Activated T-helper 1 cell treated with anti-CD3 and anti-CD28 coated beads, Interleukin-12 subunit alpha, Interleukin-12 subunit beta, Interleukin-2, Interleukin-4 antibody, amounts not matched to agents 30 ng/mL and 10 ng/mL and 1 ng/mL, durations not matched to agents 14 hours and 24 hours and 36 hours (primary cell): ENCODE measurements at regions not wholly inside any gene's neighbourhood (a gene's known extent, or its start where the extent isn't known, plus 50 kb on each side); places are given as distances from the start of the nearest gene placed in this dataset.

Source experiments
- DNase-seq: peaks from one replicate; pipeline ENCODE4 v3.0.0; 2021; ENCODE audit warnings: low spot score
- H3K27ac Mint-ChIP-seq: one replicate; pipeline ENCODE4 v1.8.0; 2021; ENCODE audit warnings: mild to moderate bottlenecking, mixed read lengths
- H3K27me3 Mint-ChIP-seq: one replicate; pipeline ENCODE4 v1.8.0; 2022; ENCODE audit warnings: mild to moderate bottlenecking, moderate library complexity, mixed read lengths; ENCODE audit not compliant: insufficient read depth
- H3K36me3 Mint-ChIP-seq: one replicate; pipeline ENCODE4 v1.8.0; 2021; ENCODE audit warnings: low read depth, mixed read lengths
- H3K4me1 Mint-ChIP-seq: one replicate; pipeline ENCODE4 v1.8.0; 2021; ENCODE audit warnings: low read depth, mixed read lengths
- H3K4me3 Mint-ChIP-seq: one replicate; pipeline ENCODE4 v1.8.0; 2021; ENCODE audit warnings: mild to moderate bottlenecking, moderate library complexity, mixed read lengths
- H3K9me3 Mint-ChIP-seq: one replicate; pipeline ENCODE4 v1.8.0; 2021; ENCODE audit warnings: mixed read lengths
- intact Hi-C: fragments of 100-400 bp; cut with micrococcal nuclease; formaldehyde crosslinking; loops from one replicate; pipeline ENCODE4 v1.15.1; 2024

DNA sequence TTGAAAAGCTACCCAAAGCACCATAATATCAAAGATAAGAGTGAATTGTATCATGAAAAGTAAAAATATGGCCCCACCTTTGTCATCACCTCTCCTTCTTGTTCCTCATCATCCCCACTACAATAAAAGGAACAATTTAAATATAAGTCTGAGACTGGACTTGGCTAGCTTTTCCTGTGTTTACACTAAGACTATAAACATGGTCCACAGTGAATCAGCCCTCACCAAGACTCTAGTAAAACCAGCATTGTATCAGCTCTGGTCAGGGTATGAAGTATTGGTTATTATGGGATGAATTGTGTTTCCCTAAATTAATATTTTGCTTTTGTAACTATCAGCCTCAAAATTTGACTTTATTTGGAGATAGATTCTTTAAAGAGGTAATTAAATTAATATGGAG lies 105.4 kb downstream of the SLC25A46 start:
- intact Hi-C loops = no loop called here
- H3K27me3 Mint-ChIP-seq = no peaks in the 10 kb centered on the region
- H3K27ac Mint-ChIP-seq = no peak overlapping the region
- no peaks in the 10 kb centered on the region for H3K9me3 Mint-ChIP-seq
- H3K4me3 Mint-ChIP-seq = no peak overlapping the region
- H3K4me1 Mint-ChIP-seq = no peaks in the 10 kb centered on the region
- H3K36me3 Mint-ChIP-seq = no peaks in the 10 kb centered on the region
- no peak for DNase-seq

DNA sequence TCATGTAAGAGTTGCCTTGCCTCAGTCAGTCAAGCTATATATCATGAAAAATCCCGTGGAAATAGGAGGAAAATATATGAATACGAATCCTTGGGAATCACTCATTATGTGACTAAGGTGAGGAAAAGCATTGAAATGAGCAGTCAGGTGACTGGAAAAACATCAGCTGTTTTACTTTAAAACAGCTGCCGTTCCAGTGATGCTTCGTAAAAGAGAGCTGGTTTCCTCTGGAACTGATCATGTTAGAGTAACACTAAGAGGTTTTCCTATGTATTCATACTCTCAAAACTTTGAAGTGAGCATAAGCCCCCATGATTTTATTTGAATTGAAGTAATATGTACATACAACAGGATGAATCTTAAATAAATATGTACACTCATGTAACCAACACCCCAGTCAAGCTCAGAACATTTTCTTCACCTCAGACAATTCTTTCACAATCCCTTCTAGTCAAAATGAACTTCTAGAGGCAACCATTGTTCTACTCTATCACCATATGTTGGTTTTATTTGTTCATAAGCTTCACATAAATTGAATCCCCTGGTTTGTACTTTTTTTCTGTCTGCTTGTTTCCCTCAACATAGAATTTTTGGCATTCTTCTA lies 107.7 kb downstream of the SLC25A46 start:
- no peak for DNase-seq
- H3K4me1 Mint-ChIP-seq = no peaks in the 10 kb centered on the region
- intact Hi-C loops = no loop called here
- H3K9me3 Mint-ChIP-seq = no peaks in the 10 kb centered on the region
- no peaks in the 10 kb centered on the region for H3K27me3 Mint-ChIP-seq
- H3K27ac Mint-ChIP-seq = no peak overlapping the region
- H3K4me3 Mint-ChIP-seq = no peak overlapping the region
- no peaks in the 10 kb centered on the region for H3K36me3 Mint-ChIP-seq

DNA sequence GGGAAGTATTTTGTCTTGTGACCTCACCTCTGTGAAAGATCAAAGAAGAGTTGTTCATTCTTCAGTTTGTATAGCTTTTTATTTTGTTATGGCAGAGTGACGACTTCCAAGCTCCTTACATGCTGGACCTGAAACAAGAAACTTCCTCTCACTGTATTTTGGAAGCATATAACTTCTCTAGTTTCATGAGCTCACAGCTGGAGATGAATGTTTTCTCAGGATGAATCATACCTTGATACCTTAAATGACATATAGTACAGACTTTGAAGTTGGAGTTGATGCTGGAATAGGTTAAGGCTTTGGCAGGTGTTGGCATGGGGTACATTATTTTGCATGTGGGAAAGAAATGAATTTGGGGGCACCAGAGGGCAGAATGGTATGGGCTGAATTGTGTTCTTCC lies 112.5 kb downstream of the SLC25A46 start:
- Mint-ChIP-seq H3K27ac (no peak overlapping the region), H3K4me1 (no peaks in the 10 kb centered on the region), H3K27me3 (no peaks in the 10 kb centered on the region), H3K36me3 (no peaks in the 10 kb centered on the region), H3K4me3 (no peak overlapping the region), H3K9me3 (no peaks in the 10 kb centered on the region)
- no peak for DNase-seq
- intact Hi-C loops = no loop called here

- no peak for DNase-seq
- Mint-ChIP-seq H3K4me3 (no peak overlapping the region), H3K27ac (no peak overlapping the region), H3K9me3 (no peaks in the 10 kb centered on the region), H3K4me1 (no peaks in the 10 kb centered on the region), H3K27me3 (no peaks in the 10 kb centered on the region), H3K36me3 (no peaks in the 10 kb centered on the region)
- intact Hi-C loops = no loop called here
Observed at GRCh38 chr5:110852053-110852452, 113.2 kb downstream of the SLC25A46 start.

DNA sequence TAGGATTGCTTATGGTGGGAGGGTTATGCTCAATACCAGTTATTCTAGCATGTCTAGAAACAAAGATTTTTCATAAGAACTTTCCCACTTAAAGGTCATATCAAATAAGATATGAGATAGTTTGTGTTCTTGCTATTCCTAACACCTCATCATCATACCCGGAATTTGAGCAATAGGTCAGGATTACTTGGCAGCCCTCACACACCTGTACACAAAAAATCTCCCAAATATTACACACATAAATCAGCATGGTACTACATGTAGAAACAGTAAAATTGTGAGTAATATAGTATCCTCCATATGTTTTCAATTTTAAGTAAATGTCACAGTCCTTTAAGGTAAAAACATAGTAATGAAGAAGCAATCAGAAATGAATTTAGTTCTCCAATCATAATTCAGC lies 113.7 kb downstream of the SLC25A46 start:
- Mint-ChIP-seq H3K4me1 (no peaks in the 10 kb centered on the region), H3K27me3 (no peaks in the 10 kb centered on the region), H3K4me3 (no peak overlapping the region), H3K27ac (no peak overlapping the region), H3K9me3 (no peaks in the 10 kb centered on the region), H3K36me3 (no peaks in the 10 kb centered on the region)
- intact Hi-C loops = no loop called here
- DNase-seq = no peak

DNA sequence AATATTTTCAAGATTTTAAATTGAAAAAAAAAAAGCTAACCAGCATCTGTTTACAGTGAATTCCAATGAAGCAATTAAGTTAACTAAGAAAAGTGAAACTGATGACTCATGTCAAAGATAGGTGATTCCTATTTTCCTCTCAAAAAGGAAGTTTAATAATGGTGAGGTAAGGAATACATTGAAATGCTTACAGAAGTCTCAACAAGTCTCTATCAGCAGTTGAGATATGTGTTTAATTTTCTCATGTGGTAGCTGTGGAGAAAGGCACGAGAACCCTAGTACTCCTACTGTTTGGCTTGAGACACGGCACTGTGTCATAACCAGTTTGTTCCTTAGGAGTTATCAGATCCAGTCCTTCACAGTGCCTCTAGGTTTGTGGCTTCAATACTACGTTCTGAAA lies 114.5 kb downstream of the SLC25A46 start:
- no peaks in the 10 kb centered on the region for H3K27me3 Mint-ChIP-seq
- intact Hi-C loops = no loop called here
- no peak overlapping the region for H3K27ac Mint-ChIP-seq

DNA sequence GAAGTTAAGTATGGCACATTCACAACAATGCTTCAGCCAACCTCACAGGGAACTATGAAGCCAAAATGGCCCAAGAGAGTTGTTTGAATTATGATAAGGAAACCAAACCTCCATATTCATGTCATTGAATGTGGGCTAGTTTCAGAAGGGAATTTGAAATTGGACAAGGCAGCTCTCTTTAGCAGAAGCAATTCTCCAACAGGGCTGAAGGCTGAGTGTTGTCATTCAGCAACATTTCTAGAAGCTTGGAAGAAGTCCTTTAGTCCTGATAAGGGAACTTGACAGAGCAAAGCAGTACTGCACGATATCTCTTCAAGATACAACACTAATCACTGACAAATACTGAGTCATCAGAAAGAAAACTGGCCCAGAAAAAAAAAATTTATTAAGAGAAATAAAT lies 115.4 kb downstream of the SLC25A46 start:
- Mint-ChIP-seq H3K4me3 (no peak overlapping the region), H3K4me1 (no peaks in the 10 kb centered on the region), H3K27ac (no peak overlapping the region), H3K27me3 (no peaks in the 10 kb centered on the region), H3K9me3 (no peaks in the 10 kb centered on the region), H3K36me3 (no peaks in the 10 kb centered on the region)
- intact Hi-C loops = no loop called here
- DNase-seq = no peak

More for the DNA sequence above, 114.5 kb downstream of the SLC25A46 start:
- Mint-ChIP-seq H3K4me1 (no peaks in the 10 kb centered on the region), H3K4me3 (no peak overlapping the region), H3K36me3 (no peaks in the 10 kb centered on the region), H3K9me3 (no peaks in the 10 kb centered on the region)
- no peak for DNase-seq

DNA sequence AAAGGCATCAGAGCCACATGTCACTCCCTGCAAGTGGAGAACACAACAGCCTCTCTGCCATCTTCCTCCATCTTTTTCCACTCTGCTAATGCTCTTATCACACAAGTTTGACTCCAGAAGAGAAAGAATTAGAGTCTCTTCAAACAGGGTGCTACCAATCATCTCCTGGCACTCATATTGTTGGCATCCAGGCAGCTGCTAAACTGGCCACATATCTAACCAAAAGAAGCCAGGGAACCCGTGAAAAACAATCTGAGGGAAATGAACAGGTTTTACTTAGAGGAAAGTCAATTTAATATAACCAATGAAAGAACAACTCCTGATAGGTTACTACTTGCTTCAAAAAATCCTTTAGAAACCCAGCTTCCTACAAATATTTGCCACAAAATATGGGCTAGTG lies 117.2 kb downstream of the SLC25A46 start:
- H3K4me3 Mint-ChIP-seq = no peak overlapping the region
- H3K36me3 Mint-ChIP-seq = no peaks in the 10 kb centered on the region
- intact Hi-C loops = no loop called here
- H3K9me3 Mint-ChIP-seq = no peaks in the 10 kb centered on the region
- H3K27ac Mint-ChIP-seq = no peak overlapping the region
- H3K27me3 Mint-ChIP-seq = no peaks in the 10 kb centered on the region
- no peak for DNase-seq
- no peaks in the 10 kb centered on the region for H3K4me1 Mint-ChIP-seq

DNA sequence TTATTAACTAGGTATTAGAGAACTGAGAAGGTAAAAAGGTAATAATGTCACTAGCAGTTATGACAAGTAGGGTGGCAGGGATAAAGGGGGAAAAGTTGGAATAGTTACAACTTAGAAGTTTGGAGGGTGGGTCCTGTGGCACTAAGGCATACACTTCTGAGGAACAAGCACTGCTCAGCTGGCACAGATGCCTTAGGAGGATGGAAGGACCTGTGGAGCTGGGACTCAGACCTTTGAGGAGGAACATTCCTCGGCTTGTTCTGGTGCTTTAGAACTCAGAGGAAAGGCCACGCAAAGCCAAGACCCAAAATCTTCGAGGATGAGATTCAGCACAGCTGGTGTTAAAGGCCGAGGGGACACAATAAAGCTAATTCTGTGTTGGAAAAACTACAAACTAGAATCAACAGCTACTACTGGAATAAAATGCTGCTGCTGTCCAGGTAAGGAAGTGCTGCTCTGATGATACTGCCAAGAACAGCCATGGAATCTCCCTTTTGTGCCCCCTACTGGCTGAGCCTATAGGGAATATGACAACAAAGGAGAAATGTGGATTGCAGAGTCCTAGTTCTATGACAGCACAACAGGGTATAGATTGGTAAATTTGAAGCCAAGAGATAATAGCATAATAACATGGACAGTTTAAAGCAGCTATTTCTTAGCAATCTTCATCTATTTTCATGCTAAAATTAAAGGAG lies 126.7 kb downstream of the SLC25A46 start:
- Mint-ChIP-seq H3K36me3 (no peaks in the 10 kb centered on the region), H3K4me3 (no peak overlapping the region), H3K27ac (no peak overlapping the region), H3K4me1 (no peaks in the 10 kb centered on the region), H3K27me3 (no peaks in the 10 kb centered on the region), H3K9me3 (no peaks in the 10 kb centered on the region)
- DNase-seq = no peak
- intact Hi-C loops = loop anchor here (1.0 kb wide), 1 partner anchor 108 kb away; no protein-coding TSS in a partner anchor

DNA sequence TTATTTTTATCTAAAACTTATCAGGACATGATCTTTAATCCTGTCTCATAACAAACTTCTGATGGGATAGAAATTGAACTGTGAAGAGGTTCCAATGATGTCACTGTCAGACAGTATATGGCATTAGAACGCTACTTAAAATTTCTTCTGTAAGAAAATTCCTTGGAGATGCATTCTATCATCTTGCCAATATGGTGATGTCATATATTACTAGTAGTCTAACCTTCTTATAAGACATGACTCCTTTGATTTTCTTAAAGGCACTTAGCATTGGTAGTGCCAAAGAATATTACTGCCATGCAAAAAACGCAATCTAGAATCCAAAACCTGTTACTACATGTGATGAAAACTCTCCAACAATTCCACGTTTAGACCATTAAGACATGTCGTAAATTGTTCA lies 131.1 kb downstream of the SLC25A46 start:
- H3K9me3 Mint-ChIP-seq = no peaks in the 10 kb centered on the region
- DNase-seq = no peak
- no peak overlapping the region for H3K27ac Mint-ChIP-seq
- H3K36me3 Mint-ChIP-seq = no peaks in the 10 kb centered on the region
- H3K27me3 Mint-ChIP-seq = no peaks in the 10 kb centered on the region
- no peaks in the 10 kb centered on the region for H3K4me1 Mint-ChIP-seq
- intact Hi-C loops = no loop called here
- H3K4me3 Mint-ChIP-seq = no peak overlapping the region

DNA sequence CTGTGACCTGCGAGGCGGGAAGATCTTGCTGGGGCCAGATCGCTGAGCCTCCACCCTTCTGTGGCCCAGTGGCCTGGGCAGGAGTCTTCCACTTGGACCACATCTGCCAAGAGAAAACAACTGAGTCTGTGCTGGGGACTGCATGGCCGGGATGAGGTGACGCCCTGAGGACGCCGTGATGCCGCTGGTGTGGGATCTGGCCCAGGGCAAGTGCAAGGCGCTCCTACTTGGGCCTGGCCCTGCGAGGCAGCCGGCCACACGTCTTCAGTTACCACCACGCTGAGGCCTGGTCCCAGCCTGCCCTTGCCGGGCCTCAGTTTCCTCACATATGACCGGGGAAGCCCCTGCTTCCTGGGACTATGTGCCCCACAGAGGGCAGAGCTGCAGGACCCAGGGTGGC lies 133.4 kb downstream of the SLC25A46 start:
- Mint-ChIP-seq H3K9me3 (no peaks in the 10 kb centered on the region), H3K27me3 (no peaks in the 10 kb centered on the region), H3K4me3 (no peak overlapping the region), H3K4me1 (no peaks in the 10 kb centered on the region), H3K36me3 (no peaks in the 10 kb centered on the region), H3K27ac (no peak overlapping the region)
- DNase-seq = no peak
- intact Hi-C loops = no loop called here

- no peak for DNase-seq
- no peak overlapping the region for H3K27ac Mint-ChIP-seq
- no peaks in the 10 kb centered on the region for H3K9me3 Mint-ChIP-seq
- no peak overlapping the region for H3K4me3 Mint-ChIP-seq
- intact Hi-C loops = no loop called here
- no peaks in the 10 kb centered on the region for H3K27me3 Mint-ChIP-seq
- no peaks in the 10 kb centered on the region for H3K36me3 Mint-ChIP-seq
- no peaks in the 10 kb centered on the region for H3K4me1 Mint-ChIP-seq
Observed at GRCh38 chr5:110872963-110873362, 134.2 kb downstream of the SLC25A46 start.

DNA sequence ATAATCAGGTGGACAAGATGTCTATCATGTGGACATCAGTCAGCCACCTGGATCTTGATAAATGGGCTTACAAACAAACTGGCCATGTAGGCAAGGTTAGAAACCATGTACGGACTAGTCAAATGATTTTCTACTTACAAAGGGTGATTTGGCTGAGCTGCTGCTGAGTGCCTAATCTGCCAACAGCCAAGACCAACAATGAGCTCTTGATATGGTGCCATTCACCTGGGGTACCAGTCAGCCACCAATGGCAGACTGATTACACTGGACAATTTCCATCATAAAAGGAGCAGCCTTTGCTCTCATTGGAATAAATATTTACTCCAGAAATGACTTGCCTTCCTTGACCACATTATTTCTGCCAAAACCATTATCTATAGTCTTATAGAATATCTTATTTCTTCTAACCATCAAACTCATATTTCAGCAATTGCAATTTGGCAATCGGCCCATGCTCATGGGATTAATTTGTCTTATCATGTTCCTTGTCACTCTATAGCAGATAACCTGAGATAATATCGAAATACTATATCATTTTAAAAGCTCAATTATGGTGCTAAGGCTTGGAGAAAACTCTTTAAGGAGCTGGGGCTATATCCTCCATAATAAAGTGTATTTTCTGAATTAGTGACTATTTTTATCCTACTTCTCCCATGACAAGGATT lies 135.1 kb downstream of the SLC25A46 start:
- DNase-seq = no peak
- Mint-ChIP-seq H3K36me3 (no peaks in the 10 kb centered on the region), H3K9me3 (no peaks in the 10 kb centered on the region), H3K4me1 (no peaks in the 10 kb centered on the region), H3K27ac (no peak overlapping the region), H3K4me3 (no peak overlapping the region), H3K27me3 (no peaks in the 10 kb centered on the region)
- intact Hi-C loops = no loop called here
